CD14-positive monocyte (primary cell): ENCODE measurements at regions not wholly inside any gene's neighbourhood (a gene's known extent, or its start where the extent isn't known, plus 50 kb on each side); places are given as distances from the start of the nearest gene placed in this dataset.

Source experiments
- DNase-seq, 3 donors: peaks; one replicate each; pipeline ENCODE4 v3.0.0-alpha.2; 2011 to 2022
- H2AFZ ChIP-seq: 2 replicates; pipeline ENCODE4 v1.6.0; 2012; ENCODE audit warnings: mild to moderate bottlenecking, low read depth, low read length, inconsistent platforms; ENCODE audit not compliant: insufficient read depth, poor library complexity, severe bottlenecking
- H3K27ac ChIP-seq, 2 donors: 1 replicate in 1 of 2; 2 replicates in 1 of 2; pipeline ENCODE4 v1.5.1; 2012 to 2013; ENCODE audit warnings: low read length in 2 of 2, control low read depth in 1 of 2, inconsistent platforms in 1 of 2, low read depth in 1 of 2, mild to moderate bottlenecking in 1 of 2
- H3K27me3 ChIP-seq, 2 donors: one replicate each; pipeline versions ENCODE4 v1.6.0 to v1.6.1; 2011 to 2013; ENCODE audit warnings: low read length in 2 of 2; ENCODE audit not compliant: control insufficient read depth in 2 of 2, insufficient read depth in 2 of 2
- H3K36me3 ChIP-seq, 2 donors: replicated peaks in 1 of 2; 1 replicate in 1 of 2; 2 replicates in 1 of 2; pipeline versions ENCODE4 v1.5.1 to v1.6.1; 2012 to 2013; ENCODE audit warnings: low read length in 2 of 2, control low read depth in 1 of 2, inconsistent platforms in 1 of 2, mild to moderate bottlenecking in 1 of 2; ENCODE audit not compliant: insufficient read depth in 2 of 2, control insufficient read depth in 1 of 2
- H3K4me1 ChIP-seq, 2 donors: 1 replicate in 1 of 2; 2 replicates in 1 of 2; pipeline versions ENCODE4 v1.5.1 to v1.6.1; 2012 to 2013; ENCODE audit warnings: low read length in 2 of 2, control low read depth in 1 of 2, inconsistent platforms in 1 of 2, mild to moderate bottlenecking in 1 of 2, moderate library complexity in 1 of 2; ENCODE audit not compliant: insufficient read depth in 2 of 2, control insufficient read depth in 1 of 2
- H3K4me2 ChIP-seq: replicated peaks from 2 replicates; pipeline ENCODE3; 2012; ENCODE audit warnings: low read length, moderate library complexity, mild to moderate bottlenecking; ENCODE audit not compliant: poor library complexity, severe bottlenecking; ENCODE audit errors: extremely low read depth
- H3K4me3 ChIP-seq, 3 experiments: fragments of 200-600 bp in 1 of 3; sonication (generic) in 1 of 3; replicated peaks in 1 of 3; 1 replicate in 2 of 3; 2 replicates in 1 of 3; pipeline ENCODE4 v1.5.1; 2011 to 2013; ENCODE audit warnings: low read length in 3 of 3, mild to moderate bottlenecking in 3 of 3, control low read depth in 2 of 3, low read depth in 2 of 3, inconsistent platforms in 1 of 3, moderate library complexity in 1 of 3
- H3K79me2 ChIP-seq: 2 replicates; pipeline ENCODE4 v1.6.0; 2012; ENCODE audit warnings: mild to moderate bottlenecking, control low read depth, inconsistent platforms, low read length, moderate library complexity; ENCODE audit not compliant: insufficient read depth
- H3K9ac ChIP-seq: 2 replicates; pipeline ENCODE4 v1.6.0; 2017; ENCODE audit warnings: low read length, mild to moderate bottlenecking; ENCODE audit not compliant: insufficient read depth, poor library complexity, severe bottlenecking
- H3K9me3 ChIP-seq, 2 donors: replicated peaks in 1 of 2; 1 replicate in 1 of 2; 2 replicates in 1 of 2; pipeline versions ENCODE4 v1.5.1 to v1.6.1; 2012 to 2013; ENCODE audit warnings: low read length in 2 of 2, control low read depth in 1 of 2; ENCODE audit not compliant: control insufficient read depth in 1 of 2, insufficient read depth in 1 of 2
- H4K20me1 ChIP-seq: 2 replicates; pipeline ENCODE4 v1.6.0; 2012; ENCODE audit warnings: mild to moderate bottlenecking, low read length, control low read depth, moderate library complexity; ENCODE audit not compliant: insufficient read depth
- H3K27ac Mint-ChIP-seq, 7 donors: one replicate each; pipeline ENCODE4 v1.8.0; 2020; ENCODE audit warnings: mild to moderate bottlenecking in 7 of 7, mixed read lengths in 7 of 7, moderate library complexity in 6 of 7, inconsistent platforms in 2 of 7
- H3K27me3 Mint-ChIP-seq, 3 donors: one replicate each; pipeline ENCODE4 v1.8.0; 2021 to 2022; ENCODE audit warnings: low read depth in 3 of 3, mild to moderate bottlenecking in 3 of 3, mixed read lengths in 3 of 3, moderate library complexity in 3 of 3, inconsistent platforms in 1 of 3
- H3K36me3 Mint-ChIP-seq, 2 donors: one replicate each; pipeline ENCODE4 v1.8.0; 2020; ENCODE audit warnings: mixed read lengths in 2 of 2, inconsistent platforms in 1 of 2, mild to moderate bottlenecking in 1 of 2
- H3K4me1 Mint-ChIP-seq: one replicate; pipeline ENCODE4 v1.8.0; 2020; ENCODE audit warnings: mild to moderate bottlenecking, mixed read lengths
- H3K4me3 Mint-ChIP-seq, 2 donors: one replicate each; pipeline ENCODE4 v1.8.0; 2020; ENCODE audit warnings: mild to moderate bottlenecking in 2 of 2, mixed read lengths in 2 of 2, moderate library complexity in 1 of 2
- H3K9me3 Mint-ChIP-seq, 7 donors: one replicate each; pipeline ENCODE4 v1.8.0; 2020 to 2022; ENCODE audit warnings: mixed read lengths in 7 of 7, mild to moderate bottlenecking in 6 of 7, moderate library complexity in 6 of 7, inconsistent platforms in 2 of 7
- WGBS: methylation state at CpG from one replicate; pipeline ENCODE4 v1.1.5; 2013; ENCODE audit warnings: missing lambda C conversion rate; ENCODE audit not compliant: insufficient coverage; 5-methylcytosine and 5-hydroxymethylcytosine counted together
- intact Hi-C, 2 donors: fragments of 100-400 bp; cut with micrococcal nuclease; formaldehyde crosslinking; loops; one replicate each; pipeline versions ENCODE4 v1.15.0 to v1.15.1; 2023
- TF ChIP-seq, protein P1 (sequence below): fragments of 200-600 bp; IDR thresholded peaks from one replicate; pipeline ENCODE4 v1.8.0; 2022; ENCODE audit warnings: antibody characterized with exemption, mild to moderate bottlenecking

DNA sequence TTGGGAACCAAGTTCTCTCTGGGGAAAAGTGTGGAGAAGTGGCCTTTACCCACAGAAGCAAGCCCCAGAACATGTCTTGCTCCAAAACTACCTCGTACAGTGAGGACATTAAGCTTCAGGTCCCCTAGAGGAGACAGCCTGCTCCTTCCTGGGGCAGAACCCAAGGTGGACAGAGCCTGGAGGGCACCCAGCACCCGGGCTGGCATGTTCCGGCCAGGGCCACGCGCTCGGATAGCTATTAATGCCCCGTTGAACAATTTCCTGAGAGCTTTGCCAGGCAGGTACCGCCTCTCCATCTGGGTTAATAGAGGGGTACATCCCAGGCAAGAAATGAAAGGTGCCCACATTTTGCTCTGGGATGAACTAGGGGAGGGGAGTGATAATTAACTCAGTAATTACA lies 169.0 kb upstream of the GRK3 start:
- H3K27ac Mint-ChIP-seq, result no peak overlapping the region
- Histone ChIP-seq H3K4me1 (peaks cover 1 to 15% of the 10 kb centered on the region in 2 donors), H4K20me1 (peaks cover 98% of the 10 kb centered on the region), H3K36me3 (no peaks in the 10 kb centered on the region), H3K9me3 (no peaks in the 10 kb centered on the region), H3K27ac (no peak overlapping the region), H3K4me2 (no peak overlapping the region), H3K27me3 (peaks cover 0 to under 1% of the 10 kb centered on the region in 2 donors), H3K79me2 (peaks cover 95% of the 10 kb centered on the region), H2AFZ (no peak overlapping the region), H3K9ac (no peak overlapping the region), H3K4me3 (no peak overlapping the region)
- H3K27me3 Mint-ChIP-seq, result peaks cover 6 to 9% (median 6%) of the 10 kb centered on the region in 3 donors
- peaks cover 25% of the 10 kb centered on the region for H3K4me1 Mint-ChIP-seq
- H3K36me3 Mint-ChIP-seq, result peaks cover 0 to 8% of the 10 kb centered on the region in 2 donors
- intact Hi-C loops, result no loop called here
- H3K9me3 Mint-ChIP-seq, result peaks cover 0 to 1% (median 0%) of the 10 kb centered on the region in 7 donors
- no peak for DNase-seq
- H3K4me3 Mint-ChIP-seq, result no peak overlapping the region
- TF ChIP-seq, protein P1, sequence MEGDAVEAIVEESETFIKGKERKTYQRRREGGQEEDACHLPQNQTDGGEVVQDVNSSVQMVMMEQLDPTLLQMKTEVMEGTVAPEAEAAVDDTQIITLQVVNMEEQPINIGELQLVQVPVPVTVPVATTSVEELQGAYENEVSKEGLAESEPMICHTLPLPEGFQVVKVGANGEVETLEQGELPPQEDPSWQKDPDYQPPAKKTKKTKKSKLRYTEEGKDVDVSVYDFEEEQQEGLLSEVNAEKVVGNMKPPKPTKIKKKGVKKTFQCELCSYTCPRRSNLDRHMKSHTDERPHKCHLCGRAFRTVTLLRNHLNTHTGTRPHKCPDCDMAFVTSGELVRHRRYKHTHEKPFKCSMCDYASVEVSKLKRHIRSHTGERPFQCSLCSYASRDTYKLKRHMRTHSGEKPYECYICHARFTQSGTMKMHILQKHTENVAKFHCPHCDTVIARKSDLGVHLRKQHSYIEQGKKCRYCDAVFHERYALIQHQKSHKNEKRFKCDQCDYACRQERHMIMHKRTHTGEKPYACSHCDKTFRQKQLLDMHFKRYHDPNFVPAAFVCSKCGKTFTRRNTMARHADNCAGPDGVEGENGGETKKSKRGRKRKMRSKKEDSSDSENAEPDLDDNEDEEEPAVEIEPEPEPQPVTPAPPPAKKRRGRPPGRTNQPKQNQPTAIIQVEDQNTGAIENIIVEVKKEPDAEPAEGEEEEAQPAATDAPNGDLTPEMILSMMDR, result no peak
- 89% methylated on average over 8 of the region's 8 CpGs for WGBS

DNA sequence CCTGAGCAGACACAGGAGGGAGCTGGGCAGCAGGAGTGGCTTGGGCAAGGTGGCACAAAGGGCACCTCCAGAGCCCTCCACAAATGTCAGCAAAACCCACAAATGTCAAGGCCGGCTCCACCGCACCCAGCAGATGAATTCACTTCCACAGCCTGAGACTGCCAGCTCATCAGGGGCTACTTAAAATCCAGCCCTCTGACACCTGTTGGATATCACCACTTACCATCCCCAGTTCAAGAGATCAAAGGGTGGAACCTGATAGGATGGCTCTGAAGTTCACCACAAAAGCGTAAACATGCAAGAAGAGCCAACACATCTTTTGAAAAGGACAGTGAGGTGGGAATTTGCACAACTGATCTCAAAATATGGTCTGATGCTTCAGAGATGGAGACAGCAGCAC lies 168.6 kb upstream of the GRK3 start:
- no peak overlapping the region for H3K4me3 Mint-ChIP-seq
- H3K36me3 Mint-ChIP-seq, result peaks cover 0 to 5% of the 10 kb centered on the region in 2 donors
- H2AFZ ChIP-seq, result no peak overlapping the region
- no peak for DNase-seq
- no peaks in the 10 kb centered on the region for H3K27me3 ChIP-seq
- intact Hi-C loops, result no loop called here
- H3K27ac ChIP-seq, result no peak overlapping the region
- peaks cover 0 to 1% (median 0%) of the 10 kb centered on the region in 7 donors for H3K9me3 Mint-ChIP-seq
- peaks cover 95% of the 10 kb centered on the region for H3K79me2 ChIP-seq
- peaks cover 98% of the 10 kb centered on the region for H4K20me1 ChIP-seq
- TF ChIP-seq, protein P1, result no peak
- H3K4me1 ChIP-seq, result peaks cover 6 to 15% of the 10 kb centered on the region in 2 donors
- peaks cover 4 to 8% (median 5%) of the 10 kb centered on the region in 3 donors for H3K27me3 Mint-ChIP-seq
- peaks cover 25% of the 10 kb centered on the region for H3K4me1 Mint-ChIP-seq
- no peak overlapping the region for H3K4me2 ChIP-seq
- H3K9me3 ChIP-seq, result no peaks in the 10 kb centered on the region
- no peaks in the 10 kb centered on the region for H3K36me3 ChIP-seq
- WGBS, result 95% methylated on average over 3 of the region's 3 CpGs
- no peak overlapping the region for H3K4me3 ChIP-seq
- no peak overlapping the region for H3K9ac ChIP-seq
- no peak overlapping the region for H3K27ac Mint-ChIP-seq
